Psoas muscle (tissue), 7 donors: ENCODE measurements at regions not wholly inside any gene's neighbourhood (a gene's known extent, or its start where the extent isn't known, plus 50 kb on each side); places are given as distances from the start of the nearest gene placed in this dataset.

Source experiments
- ATAC-seq, 4 donors: fragments of 200-7000 bp; cut with Tn5 transposase; one replicate each; pipeline ENCODE4 v1.9.1; 2020; ENCODE audit warnings: moderate library complexity in 3 of 4, mild to moderate bottlenecking in 2 of 4
- DNase-seq, 2 donors: peaks; one replicate each; pipeline ENCODE4 v3.0.0-alpha.2; 2020
- H3K27ac ChIP-seq: fragments of 200-600 bp; one replicate; pipeline ENCODE4 v1.8.0; 2022
- H3K27me3 ChIP-seq, 3 donors: fragments of 200-600 bp in 1 of 3; one replicate each; pipeline versions ENCODE4 v1.6.1 to v1.8.0; 2013 to 2022; ENCODE audit warnings: low read length in 2 of 3, mild to moderate bottlenecking in 2 of 3, moderate library complexity in 1 of 3; ENCODE audit not compliant: insufficient read depth in 3 of 3
- H3K36me3 ChIP-seq, 2 donors: fragments of 200-600 bp in 1 of 2; one replicate each; pipeline versions ENCODE4 v1.6.1 to v1.8.0; 2013 to 2022; ENCODE audit warnings: low read depth in 1 of 2, mild to moderate bottlenecking in 1 of 2, moderate library complexity in 1 of 2; ENCODE audit not compliant: insufficient read depth in 1 of 2
- H3K4me1 ChIP-seq: fragments of 200-600 bp; one replicate; pipeline ENCODE4 v1.8.0; 2022
- H3K4me3 ChIP-seq: fragments of 200-600 bp; one replicate; pipeline ENCODE4 v1.8.0; 2022; ENCODE audit warnings: mild to moderate bottlenecking
- H3K9me3 ChIP-seq: fragments of 200-600 bp; one replicate; pipeline ENCODE4 v1.8.0; 2022
- CTCF ChIP-seq: fragments of 200-600 bp; IDR thresholded peaks from one replicate; pipeline ENCODE4 v1.8.0; 2022; ENCODE audit warnings: antibody characterized with exemption
- WGBS, 3 donors: extraction: QIAGEN DNeasy Blood & Tissue Kit; methylation state at CpG; one replicate each; pipeline versions ENCODE4 v1.1.6 to v1.1.7; 2013; 5-methylcytosine and 5-hydroxymethylcytosine counted together
- intact Hi-C, 2 donors: fragments of 100-400 bp; cut with DNase I; formaldehyde crosslinking; loops; one replicate each; pipeline versions ENCODE4 v1.11.0 to v1.14.2; 2022
- donor health status: healthy with polysubstance abuse.
- donor health status: DM: no; HTN: no; CAD: no; lungs with moderate emphysema.
- donor health status: Bipolar disorder and iron deficiency.
- donor health status: healthy.
- donor health status: DM: yes; HTN: yes; CAD: no.
- donor health status: DM: no; HTN: no; CAD: no.
- donor health status: DM: yes; HTN: yes; CAD: no.

GRCh38 chr17:33819539-33819938 is 435.5 kb upstream of the CCL2 start:
- TF ChIP-seq CTCF: no peak
- Histone ChIP-seq H3K4me3 (no peak overlapping the region), H3K36me3 (no peaks in the 10 kb centered on the region), H3K9me3 (no peaks in the 10 kb centered on the region), H3K4me1 (no peaks in the 10 kb centered on the region), H3K27ac (no peak overlapping the region), H3K27me3 (peaks cover 3 to 30% (median 11%) of the 10 kb centered on the region in 3 donors)
- ATAC-seq: no peak
- intact Hi-C loops: no loop called here
- DNase-seq: no peak
- WGBS, 3 donors: 44 to 70% (median 52%) methylated on average over 4 of the region's 4 CpGs

- Histone ChIP-seq H3K9me3 (no peaks in the 10 kb centered on the region), H3K27me3 (no peaks in the 10 kb centered on the region)
Observed at GRCh38 chr17:33832262-33832661, 422.8 kb upstream of the CCL2 start.

GRCh38 chr17:33837281-33837680 is 417.8 kb upstream of the CCL2 start:
- intact Hi-C loops: no loop called here
- no peaks in the 10 kb centered on the region for H3K36me3 ChIP-seq
- H3K27me3 ChIP-seq: peaks cover 0 to 4% (median 0%) of the 10 kb centered on the region in 3 donors
- DNase-seq (no peak), ATAC-seq (no peak)
- no peaks in the 10 kb centered on the region for H3K4me1 ChIP-seq
- TF ChIP-seq CTCF: no peak
- H3K4me3 ChIP-seq: no peak overlapping the region
- H3K27ac ChIP-seq: no peak overlapping the region
- H3K9me3 ChIP-seq: no peaks in the 10 kb centered on the region

More at GRCh38 chr17:33832262-33832661, 422.8 kb upstream of the CCL2 start:
- intact Hi-C loops: no loop called here
- peak in 1 of 4 donors; percentile 54 for ATAC-seq
- Histone ChIP-seq H3K36me3 (no peaks in the 10 kb centered on the region), H3K27ac (no peak overlapping the region), H3K4me1 (no peaks in the 10 kb centered on the region), H3K4me3 (no peak overlapping the region)
- 11 to 25% (median 20%) methylated on average over 2 of the region's 2 CpGs for WGBS, 3 donors
- DNase-seq: no peak
- no peak for TF ChIP-seq CTCF

GRCh38 chr17:33838281-33838680 is 416.8 kb upstream of the CCL2 start:
- intact Hi-C loops: no loop called here
- no peak for TF ChIP-seq CTCF
- DNase-seq: no peak
- WGBS, 3 donors: 59 to 79% (median 70%) methylated on average over 2 of the region's 2 CpGs
- H3K27ac ChIP-seq: no peak overlapping the region
- peaks cover 0 to 7% (median 0%) of the 10 kb centered on the region in 3 donors for H3K27me3 ChIP-seq
- no peaks in the 10 kb centered on the region for H3K36me3 ChIP-seq
- no peaks in the 10 kb centered on the region for H3K4me1 ChIP-seq
- no peaks in the 10 kb centered on the region for H3K9me3 ChIP-seq
- ATAC-seq: no peak
- no peak overlapping the region for H3K4me3 ChIP-seq

- H3K9me3 ChIP-seq: no peaks in the 10 kb centered on the region
- peaks cover 0 to 7% (median 7%) of the 10 kb centered on the region in 3 donors for H3K27me3 ChIP-seq
- no peaks in the 10 kb centered on the region for H3K4me1 ChIP-seq
- no peak for DNase-seq
- intact Hi-C loops: no loop called here
- no peak for TF ChIP-seq CTCF
- no peak for ATAC-seq
- no peak overlapping the region for H3K4me3 ChIP-seq
- H3K27ac ChIP-seq: no peak overlapping the region
- no peaks in the 10 kb centered on the region for H3K36me3 ChIP-seq
- 37 to 53% (median 47%) methylated on average over 4 of the region's 4 CpGs for WGBS, 3 donors
Observed at GRCh38 chr17:33847900-33848299, 407.2 kb upstream of the CCL2 start.
